ENCODE measurements at regions not wholly inside any gene's neighbourhood (a gene's known extent, or its start where the extent isn't known, plus 50 kb on each side); places are given as distances from the start of the nearest gene placed in this dataset.
A peak's percentile ranks its signal among the peaks of the same experiment; 100 is the strongest.

DNA sequence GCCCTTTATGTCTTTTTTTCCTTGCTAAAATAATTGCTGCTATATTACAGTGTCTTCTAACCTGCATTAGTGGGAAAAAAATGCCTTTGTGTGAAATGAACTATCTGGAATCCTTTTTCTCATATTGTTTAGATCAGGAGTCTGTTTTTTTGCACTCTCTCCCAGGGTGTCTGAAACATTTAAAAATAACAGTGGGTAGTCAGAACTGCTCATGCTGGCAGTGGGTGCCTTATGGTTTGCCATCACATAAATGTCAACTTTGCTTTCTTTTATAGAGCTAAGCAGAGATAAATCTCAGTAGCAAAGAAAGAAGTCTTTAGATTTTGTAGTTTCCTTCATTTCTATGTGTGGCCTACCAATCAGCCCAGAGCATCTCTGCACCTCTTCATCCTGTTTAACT lies 347.8 kb upstream of the RGMB start:
- H3K36me3 ChIP-seq: no peaks in the 10 kb centered on the region
- H3K27me3 ChIP-seq: no peaks in the 10 kb centered on the region
- no peaks in the 10 kb centered on the region for H3K9me3 ChIP-seq
- intact Hi-C loops (cut with DNase I): no loop called here
- TF ChIP-seq, protein P1, sequence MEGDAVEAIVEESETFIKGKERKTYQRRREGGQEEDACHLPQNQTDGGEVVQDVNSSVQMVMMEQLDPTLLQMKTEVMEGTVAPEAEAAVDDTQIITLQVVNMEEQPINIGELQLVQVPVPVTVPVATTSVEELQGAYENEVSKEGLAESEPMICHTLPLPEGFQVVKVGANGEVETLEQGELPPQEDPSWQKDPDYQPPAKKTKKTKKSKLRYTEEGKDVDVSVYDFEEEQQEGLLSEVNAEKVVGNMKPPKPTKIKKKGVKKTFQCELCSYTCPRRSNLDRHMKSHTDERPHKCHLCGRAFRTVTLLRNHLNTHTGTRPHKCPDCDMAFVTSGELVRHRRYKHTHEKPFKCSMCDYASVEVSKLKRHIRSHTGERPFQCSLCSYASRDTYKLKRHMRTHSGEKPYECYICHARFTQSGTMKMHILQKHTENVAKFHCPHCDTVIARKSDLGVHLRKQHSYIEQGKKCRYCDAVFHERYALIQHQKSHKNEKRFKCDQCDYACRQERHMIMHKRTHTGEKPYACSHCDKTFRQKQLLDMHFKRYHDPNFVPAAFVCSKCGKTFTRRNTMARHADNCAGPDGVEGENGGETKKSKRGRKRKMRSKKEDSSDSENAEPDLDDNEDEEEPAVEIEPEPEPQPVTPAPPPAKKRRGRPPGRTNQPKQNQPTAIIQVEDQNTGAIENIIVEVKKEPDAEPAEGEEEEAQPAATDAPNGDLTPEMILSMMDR (IDR thresholded peaks at IDR 0.05): no peak
- TF ChIP-seq EP300 (IDR thresholded peaks at IDR 0.05): no peak
- no peak for TF ChIP-seq POLR2AphosphoS5 (IDR thresholded peaks at IDR 0.05)
- TF ChIP-seq POLR2A (IDR thresholded peaks at IDR 0.05; ENCODE audit: low read depth): no peak
- DNase-seq (ENCODE audit: extremely low spot score): no peak
- H3K27ac ChIP-seq (replicated peaks in 1 of 4): peak overlapping the region; percentile 66 to 74 (median 68)
- H3K4me3 ChIP-seq: no peak overlapping the region
- peaks cover 4 to 65% (median 53%) of the 10 kb centered on the region in 4 donors for H3K4me1 ChIP-seq

DNA sequence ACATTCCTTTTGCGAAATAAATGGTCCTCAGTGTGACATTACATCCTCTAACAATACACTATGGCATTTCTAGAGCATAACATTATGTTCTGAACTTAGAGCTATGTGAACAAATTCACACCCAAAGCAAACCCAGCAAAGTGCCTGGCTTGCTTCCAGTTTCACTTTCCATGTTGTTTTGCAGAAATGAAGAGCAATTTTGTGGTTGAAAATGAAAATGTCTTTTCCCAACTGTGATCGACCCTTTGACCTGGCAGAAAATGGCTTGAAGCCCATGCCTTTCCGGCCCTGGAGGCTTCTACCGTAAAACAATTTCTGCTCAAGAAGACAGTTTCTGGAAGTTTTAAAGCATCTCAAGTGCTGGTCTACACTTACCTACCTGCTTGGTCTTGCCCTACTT lies 344.7 kb upstream of the RGMB start:
- H3K36me3 ChIP-seq: no peaks in the 10 kb centered on the region
- H3K27me3 ChIP-seq: no peaks in the 10 kb centered on the region
- intact Hi-C loops (cut with DNase I): no loop called here
- H3K4me3 ChIP-seq: no peak overlapping the region
- peaks cover 4 to 84% (median 74%) of the 10 kb centered on the region in 4 donors for H3K4me1 ChIP-seq
- TF ChIP-seq POLR2A (IDR thresholded peaks at IDR 0.05; ENCODE audit: low read depth) (no peak), POLR2AphosphoS5 (IDR thresholded peaks at IDR 0.05) (peak in 1 of 2 donors; percentile 50), EP300 (IDR thresholded peaks at IDR 0.05) (peak; percentile 19)
- TF ChIP-seq, protein P1 (IDR thresholded peaks at IDR 0.05): no peak
- 57% methylated on average over 4 of the region's 4 CpGs for WGBS
- H3K9me3 ChIP-seq: no peaks in the 10 kb centered on the region
- peak overlapping the region; percentile 47 to 74 (median 64) for H3K27ac ChIP-seq (replicated peaks in 1 of 4)
- no peak for DNase-seq (ENCODE audit: extremely low spot score)

GRCh38 chr5:98432378-98432777 lies 341.1 kb upstream of the RGMB start:
- Histone ChIP-seq H3K9me3 (peaks cover 0 to 7% (median 0%) of the 10 kb centered on the region in 4 donors), H3K27ac (replicated peaks in 1 of 4) (peak overlapping the region; percentile 66 to 76 (median 74)), H3K4me3 (no peak overlapping the region), H3K36me3 (no peaks in the 10 kb centered on the region), H3K4me1 (peaks cover 4 to 52% (median 44%) of the 10 kb centered on the region in 4 donors), H3K27me3 (no peaks in the 10 kb centered on the region)
- WGBS: 86% methylated on average over 3 of the region's 3 CpGs
- TF ChIP-seq POLR2A (IDR thresholded peaks at IDR 0.05; ENCODE audit: low read depth): no peak
- no peak for TF ChIP-seq POLR2AphosphoS5 (IDR thresholded peaks at IDR 0.05)
- TF ChIP-seq, protein P1 (IDR thresholded peaks at IDR 0.05): no peak
- no peak for TF ChIP-seq EP300 (IDR thresholded peaks at IDR 0.05)
- DNase-seq (ENCODE audit: extremely low spot score): no peak
- intact Hi-C loops (cut with DNase I): loop anchor here (5.0 kb wide), 1 partner anchor 340 kb away; the partner anchor contains the start of gene RGMB

- Histone ChIP-seq H3K4me3 (no peak overlapping the region), H3K4me1 (peaks cover 4 to 46% (median 38%) of the 10 kb centered on the region in 4 donors), H3K27me3 (no peaks in the 10 kb centered on the region), H3K36me3 (no peaks in the 10 kb centered on the region), H3K27ac (replicated peaks in 1 of 4) (peak overlapping the region; percentile 66 to 76 (median 74)), H3K9me3 (peaks cover 0 to 7% (median 0%) of the 10 kb centered on the region in 4 donors)
- intact Hi-C loops (cut with DNase I): loop anchor here (5.0 kb wide), 1 partner anchor 339 kb away; the partner anchor contains the start of gene RGMB
- 24% methylated on average over 2 of the region's 2 CpGs for WGBS
- TF ChIP-seq POLR2A (IDR thresholded peaks at IDR 0.05; ENCODE audit: low read depth): no peak
- no peak for TF ChIP-seq EP300 (IDR thresholded peaks at IDR 0.05)
- TF ChIP-seq, protein P1 (IDR thresholded peaks at IDR 0.05): no peak
- peak in 1 of 2 donors; percentile 48 for TF ChIP-seq POLR2AphosphoS5 (IDR thresholded peaks at IDR 0.05)
- no peak for DNase-seq (ENCODE audit: extremely low spot score)
Observed at GRCh38 chr5:98433022-98433421, 340.4 kb upstream of the RGMB start.

GRCh38 chr5:98433673-98434072 lies 339.8 kb upstream of the RGMB start:
- peaks cover 4 to 39% (median 31%) of the 10 kb centered on the region in 4 donors for H3K4me1 ChIP-seq
- no peaks in the 10 kb centered on the region for H3K36me3 ChIP-seq
- H3K27me3 ChIP-seq: no peaks in the 10 kb centered on the region
- TF ChIP-seq, protein P1 (IDR thresholded peaks at IDR 0.05): no peak
- TF ChIP-seq EP300 (IDR thresholded peaks at IDR 0.05) (no peak), POLR2AphosphoS5 (IDR thresholded peaks at IDR 0.05) (no peak)
- H3K27ac ChIP-seq (replicated peaks in 1 of 4): peak overlapping the region; percentile 66 to 76 (median 74)
- intact Hi-C loops (cut with DNase I): loop anchor here (5.0 kb wide), 1 partner anchor 339 kb away; the partner anchor contains the start of gene RGMB
- no peak for DNase-seq (ENCODE audit: extremely low spot score)
- H3K9me3 ChIP-seq: peaks cover 0 to 7% (median 0%) of the 10 kb centered on the region in 4 donors
- H3K4me3 ChIP-seq: no peak overlapping the region
